ENCODE measurements at regions not wholly inside any gene's neighbourhood (a gene's known extent, or its start where the extent isn't known, plus 50 kb on each side); places are given as distances from the start of the nearest gene placed in this dataset.

- TF ChIP-seq CTCF (IDR thresholded peaks at IDR 0.05; ENCODE audit: unreplicated experiment), result no peak
- H3K27me3 Mint-ChIP-seq (ENCODE audit: low read depth), result peaks cover 13% of the 10 kb centered on the region
- H3K36me3 Mint-ChIP-seq, result no peaks in the 10 kb centered on the region
- peaks cover 4% of the 10 kb centered on the region for H3K4me1 Mint-ChIP-seq
- DNase-seq (ENCODE audit: low spot score in 2 of 2, unreplicated experiment in 2 of 2), result no peak
- H3K27ac Mint-ChIP-seq, result no peak overlapping the region
- H3K9me3 Mint-ChIP-seq, result peaks cover 5% of the 10 kb centered on the region
- no peak overlapping the region for H3K4me3 Mint-ChIP-seq
Measured at GRCh38 chr3:157574531-157574930, 71.3 kb upstream of the VEPH1 start.

GRCh38 chr3:157573780-157574378, 70.7 kb upstream of the VEPH1 start:
- Mint-ChIP-seq H3K9me3 (peaks cover under 1% of the 10 kb centered on the region), H3K36me3 (no peaks in the 10 kb centered on the region), H3K27ac (no peak overlapping the region), H3K4me1 (peaks cover 4% of the 10 kb centered on the region), H3K27me3 (ENCODE audit: low read depth) (peaks cover 13% of the 10 kb centered on the region), H3K4me3 (no peak overlapping the region)
- DNase-seq (ENCODE audit: low spot score in 2 of 2, unreplicated experiment in 2 of 2), result no peak
- no peak for TF ChIP-seq CTCF (IDR thresholded peaks at IDR 0.05; ENCODE audit: unreplicated experiment)

GRCh38 chr3:157573281-157573680, 70.1 kb upstream of the VEPH1 start:
- Mint-ChIP-seq H3K4me3 (no peak overlapping the region), H3K27me3 (ENCODE audit: low read depth) (peaks cover 14% of the 10 kb centered on the region), H3K9me3 (no peaks in the 10 kb centered on the region), H3K4me1 (peaks cover 4% of the 10 kb centered on the region), H3K27ac (no peak overlapping the region), H3K36me3 (no peaks in the 10 kb centered on the region)
- TF ChIP-seq CTCF (IDR thresholded peaks at IDR 0.05; ENCODE audit: unreplicated experiment), result no peak
- no peak for DNase-seq (ENCODE audit: low spot score in 2 of 2, unreplicated experiment in 2 of 2)

GRCh38 chr3:157572559-157573270, 69.5 kb upstream of the VEPH1 start:
- Mint-ChIP-seq H3K27me3 (ENCODE audit: low read depth) (peaks cover 14% of the 10 kb centered on the region), H3K4me1 (peaks cover 4% of the 10 kb centered on the region), H3K9me3 (no peaks in the 10 kb centered on the region), H3K4me3 (no peak overlapping the region), H3K27ac (no peak overlapping the region), H3K36me3 (no peaks in the 10 kb centered on the region)
- DNase-seq (ENCODE audit: low spot score in 2 of 2, unreplicated experiment in 2 of 2), result no peak
- TF ChIP-seq CTCF (IDR thresholded peaks at IDR 0.05; ENCODE audit: unreplicated experiment), result peak; percentile 84

GRCh38 chr3:157566596-157566995, 63.4 kb upstream of the VEPH1 start:
- TF ChIP-seq CTCF (IDR thresholded peaks at IDR 0.05; ENCODE audit: unreplicated experiment), result no peak
- Mint-ChIP-seq H3K9me3 (peaks cover 3% of the 10 kb centered on the region), H3K4me1 (no peaks in the 10 kb centered on the region), H3K27me3 (ENCODE audit: low read depth) (peaks cover 31% of the 10 kb centered on the region), H3K4me3 (no peak overlapping the region), H3K27ac (no peak overlapping the region), H3K36me3 (no peaks in the 10 kb centered on the region)
- no peak for DNase-seq (ENCODE audit: low spot score in 2 of 2, unreplicated experiment in 2 of 2)

All from mesothelial cell of epicardium (in vitro differentiated cells).